NCI-H2171 treated with DMSO at 0.1 percent for 48 hours (cell line): ENCODE measurements at regions not wholly inside any gene's neighbourhood (a gene's known extent, or its start where the extent isn't known, plus 50 kb on each side); places are given as distances from the start of the nearest gene placed in this dataset.
"Not testable (repeated sequence)": the region's sequence is repeated elsewhere in the genome, so short reads cannot be mapped to it uniquely, and the experiment has no call there.

ENCODE experiments used
- DNase-seq: peaks from one replicate; lab custom pipeline; 2025; lab: John Stamatoyannopoulos, UW

- peak; percentile 22 for DNase-seq
Observed at GRCh38 chr2:116510117-116510671, 1304.3 kb upstream of the DDX18 start.

DNA sequence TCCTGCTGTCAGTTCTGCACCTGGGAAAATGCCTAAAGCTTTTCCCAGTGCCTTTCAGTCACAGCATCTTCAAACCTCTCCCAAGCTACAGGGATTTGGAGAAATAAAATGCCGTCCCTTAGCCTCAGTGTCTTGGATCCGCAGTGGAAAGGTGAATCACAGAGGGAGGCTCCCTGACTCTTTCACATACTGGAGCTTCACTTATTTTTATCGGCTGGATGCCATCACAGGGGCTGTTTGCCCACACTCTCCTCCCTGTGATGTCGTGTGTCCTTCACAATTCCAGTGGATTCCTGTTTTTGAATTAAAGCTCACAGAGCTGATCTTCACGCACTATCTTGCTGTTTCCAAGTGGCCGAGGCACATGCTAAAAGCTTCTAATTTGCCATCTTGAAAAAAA is 1303.1 kb upstream of the DDX18 start:
- DNase-seq = no peak

DNA sequence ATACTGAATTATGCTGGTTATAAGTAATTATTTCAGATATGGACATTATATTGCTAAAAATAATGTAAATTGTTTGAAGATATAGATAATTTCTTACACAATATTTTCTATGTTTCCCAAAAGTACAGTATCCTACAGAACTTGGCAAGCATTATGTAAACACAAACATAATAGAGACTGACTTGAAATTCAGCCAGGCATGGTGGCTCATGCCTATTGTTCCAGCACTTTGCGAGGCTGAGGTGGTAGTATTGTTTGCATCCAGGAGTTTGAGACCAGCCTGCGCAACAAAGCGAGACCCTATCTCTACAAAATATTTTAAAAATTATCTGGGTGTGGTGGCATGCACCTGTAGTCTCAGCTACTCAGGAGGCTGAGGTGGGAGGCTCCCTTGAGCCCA is 1300.5 kb upstream of the DDX18 start:
- DNase-seq = no peak

DNA sequence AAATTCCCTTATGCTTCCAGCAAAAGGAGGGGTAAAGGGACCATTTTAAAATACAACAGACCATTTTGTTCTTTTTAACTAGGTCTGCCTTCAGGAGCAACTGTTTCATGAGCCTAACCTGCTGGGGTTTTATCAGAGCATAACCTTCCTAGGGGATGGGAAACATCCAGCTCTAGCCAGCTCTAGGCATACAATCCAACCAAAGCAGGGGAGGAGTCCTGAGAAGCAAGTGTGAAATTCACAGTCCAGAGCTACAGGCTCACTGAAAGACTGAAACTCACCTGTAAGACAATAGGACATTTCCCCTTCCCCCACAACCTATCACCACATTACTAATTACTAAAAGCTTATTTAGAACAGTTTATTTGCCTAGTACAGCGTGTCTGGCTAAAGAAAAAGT is 1296.6 kb upstream of the DDX18 start:
- DNase-seq = no peak

DNA sequence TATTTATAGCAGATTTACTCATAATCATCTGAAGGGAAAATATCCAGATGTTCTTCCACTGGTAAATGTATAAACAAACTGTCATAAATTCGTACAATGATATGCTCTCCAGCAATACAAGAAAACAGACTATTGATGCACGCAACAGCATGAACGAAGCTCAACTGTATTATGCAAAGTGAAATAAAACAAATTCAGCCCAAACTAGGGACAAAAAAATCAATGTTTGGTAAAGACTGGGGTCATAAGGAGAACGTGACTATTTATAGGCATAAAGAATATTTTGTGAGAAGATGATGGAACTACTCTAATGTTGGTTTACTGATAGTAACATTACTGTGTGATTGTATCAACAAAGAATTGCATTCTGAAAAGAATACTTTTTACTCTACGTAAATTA is 1276.7 kb upstream of the DDX18 start:
- DNase-seq = no peak

DNA sequence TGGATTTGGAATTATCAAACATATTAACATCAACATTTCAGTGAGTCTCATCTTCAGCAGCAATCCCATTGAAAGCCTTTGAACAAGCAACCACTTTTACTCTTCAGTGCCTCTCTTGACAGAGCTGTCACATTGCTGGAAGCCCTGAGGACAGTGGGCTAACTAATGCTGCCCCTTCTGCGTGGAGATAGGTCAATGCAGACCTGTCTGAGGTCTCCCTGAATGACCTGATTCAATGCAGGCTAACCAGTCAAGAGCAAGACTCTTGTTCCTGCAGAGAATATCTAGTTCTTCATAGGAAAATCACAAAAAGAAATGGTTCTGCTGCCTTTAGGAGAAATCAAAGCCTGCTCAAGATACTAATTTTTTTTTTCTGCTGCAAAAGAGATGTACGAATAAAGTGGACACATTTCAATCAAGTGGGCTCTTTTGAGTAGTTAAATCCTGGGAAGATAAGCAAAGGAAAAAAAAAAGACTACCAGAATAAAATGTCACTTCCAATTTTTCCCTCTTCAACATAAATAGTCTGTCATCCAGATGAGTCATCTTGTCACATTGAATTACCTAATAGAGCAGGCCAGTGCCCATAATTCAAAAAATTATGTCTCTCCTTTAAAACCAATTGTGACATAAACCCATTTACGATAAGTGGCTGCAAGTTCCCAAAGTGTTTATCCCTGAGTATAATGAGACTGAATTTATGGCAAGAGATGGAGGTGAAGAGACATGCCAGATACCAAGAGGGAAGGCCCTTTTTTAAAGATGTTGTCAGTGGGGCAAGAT is 1269.0 kb upstream of the DDX18 start:
- no peak for DNase-seq

DNA sequence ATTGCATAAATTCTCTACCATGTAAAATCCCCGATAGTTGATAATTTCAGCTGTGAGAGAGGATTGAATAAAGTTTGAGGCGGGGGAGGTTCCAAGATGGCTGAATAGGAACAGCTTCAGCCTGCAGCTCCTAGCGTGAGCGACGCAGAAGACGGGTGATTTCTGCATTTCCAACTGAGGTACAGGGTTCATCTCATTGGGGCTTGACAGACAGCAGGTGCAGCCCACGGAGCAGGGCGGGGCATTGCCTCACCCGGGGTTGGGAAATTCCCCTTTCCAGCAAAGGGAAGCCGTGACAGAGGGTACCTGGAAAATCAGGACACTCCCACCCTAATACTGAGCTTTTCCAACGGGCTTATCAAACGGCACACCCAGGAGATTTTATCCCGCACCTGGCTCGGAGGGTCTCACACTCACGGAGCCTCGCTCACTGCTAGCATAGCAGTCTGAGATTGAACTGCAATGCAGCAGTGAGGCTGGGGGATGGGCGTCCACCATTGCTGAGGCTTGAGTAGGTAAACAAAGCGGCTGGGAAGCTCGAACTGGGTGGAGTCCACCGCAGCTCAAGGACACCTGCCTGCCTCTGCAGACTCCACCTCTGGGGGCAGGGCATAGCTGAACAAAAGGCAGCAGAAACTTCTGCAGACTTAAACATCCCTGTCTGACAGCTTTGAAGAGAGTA is 1261.6 kb upstream of the DDX18 start:
- DNase-seq = not testable (repeated sequence)

DNA sequence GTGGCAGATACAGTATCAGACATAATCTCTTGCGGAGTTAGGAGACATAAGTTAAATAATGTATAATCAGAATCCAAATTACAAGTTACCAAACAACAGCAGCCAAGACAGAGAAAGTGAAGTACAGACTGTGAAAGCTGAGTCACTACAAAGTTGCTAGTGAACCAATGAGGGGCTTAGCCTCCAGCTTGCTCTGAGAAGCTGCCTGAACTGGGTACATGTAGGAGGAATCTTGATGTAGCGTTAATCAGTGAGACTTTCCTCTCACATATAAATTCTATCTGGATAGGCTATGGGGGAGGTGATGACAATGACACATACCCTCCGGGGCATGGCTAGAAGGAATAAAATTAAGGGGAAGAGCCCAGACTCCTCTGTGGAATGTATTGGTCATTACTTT is 1234.3 kb upstream of the DDX18 start:
- no peak for DNase-seq

- no peak for DNase-seq
Observed at GRCh38 chr2:116582850-116583249, 1231.6 kb upstream of the DDX18 start.

DNA sequence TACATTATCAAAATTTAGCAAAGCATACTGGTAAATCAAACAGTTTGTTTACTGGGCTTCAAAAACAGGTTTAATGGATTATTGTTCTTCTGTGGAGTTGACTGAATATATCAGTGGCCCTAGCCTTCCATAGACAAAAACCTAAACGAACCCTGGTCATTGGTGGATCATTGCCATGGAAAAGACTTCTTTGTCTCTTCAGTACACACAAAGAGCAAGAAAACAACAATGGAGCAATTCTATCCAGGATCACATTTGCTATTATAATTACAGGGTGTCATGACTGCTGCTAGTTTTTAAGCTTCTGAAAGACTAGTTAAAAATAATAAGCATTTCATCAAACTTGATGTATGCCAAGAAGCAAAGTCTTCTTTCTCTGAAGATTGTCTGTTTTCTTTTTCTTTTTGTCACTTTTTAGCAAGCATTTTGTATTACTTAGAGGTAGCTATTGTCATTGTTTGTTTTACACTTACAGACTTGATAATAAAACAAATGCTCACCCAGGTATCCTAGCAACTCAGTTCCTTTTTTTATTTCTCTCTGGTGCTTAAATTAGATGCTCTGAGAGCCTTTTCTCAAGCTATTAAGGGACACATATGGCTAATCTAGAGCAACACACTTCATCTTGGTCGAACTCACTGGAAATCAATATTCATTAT is 1228.7 kb upstream of the DDX18 start:
- no peak for DNase-seq

- DNase-seq = no peak
Observed at GRCh38 chr2:116586328-116586689, 1228.2 kb upstream of the DDX18 start.
